ENCODE measurements at regions not wholly inside any gene's neighbourhood (a gene's known extent, or its start where the extent isn't known, plus 50 kb on each side); places are given as distances from the start of the nearest gene placed in this dataset.

GRCh38 chr4:74625981-74626380 lies 168.3 kb downstream of the BTC start (continued):
- TF ChIP-seq TBX3 (IDR thresholded peaks at IDR 0.05; ENCODE audit: borderline replicate concordance): no peak

GRCh38 chr4:74627093-74627492 lies 167.2 kb downstream of the BTC start:
- ATAC-seq (no peak; the same call in 2 of the 3 replicates), FAIRE-seq (no peak), DNase-seq (ENCODE audit: low spot score) (no peak)
- ChIA-PET CTCF (ENCODE audit: low intra/inter-chr PET ratio, low total read pairs) (no interaction called here), POLR2A (no interaction called here)
- Histone ChIP-seq H3K27ac (ENCODE audit: extremely low read length, insufficient read depth, low read length) (peak overlapping the region; percentile 30), H3K79me2 (ENCODE audit: insufficient read depth, low read length) (no peaks in the 10 kb centered on the region), H2AFZ (ENCODE audit: low read length) (no peak overlapping the region), H3K27me3 (ENCODE audit: control insufficient read depth in 1 of 2, insufficient read depth in 2 of 2, low read length in 2 of 2) (no peaks in the 10 kb centered on the region), H3K4me1 (ENCODE audit: insufficient read depth, low read length) (peaks cover 65% of the 10 kb centered on the region), H3K9me3 (ENCODE audit: low read length) (no peaks in the 10 kb centered on the region), H3K4me3 (replicated peaks in 1 of 3; ENCODE audit: insufficient read depth in 1 of 3, low read depth in 2 of 3, low read length in 3 of 3) (no peak overlapping the region), H3K36me3 (replicated peaks in 1 of 2; ENCODE audit: control insufficient read depth in 1 of 2, insufficient read depth in 2 of 2, low read length in 2 of 2) (no peaks in the 10 kb centered on the region), H3K4me2 (ENCODE audit: low read depth, low read length) (no peak overlapping the region), H4K20me1 (ENCODE audit: insufficient read depth, low read length) (no peaks in the 10 kb centered on the region), H3K9ac (ENCODE audit: insufficient read depth, low read depth, low read length) (peak overlapping the region; percentile 49; the same call in 1 of the 2 replicates)
- TF ChIP-seq ZNF772 (CRISPR knock-in tag; IDR thresholded peaks at IDR 0.05): no peak
- TF ChIP-seq MAFK (conservative IDR thresholded peaks at IDR 0.05 in 1 of 2, IDR thresholded peaks at IDR 0.05 in 1 of 2; ENCODE audit: low read length in 2 of 2): peak; percentile 76 to 90
- TF ChIP-seq MAFF (IDR thresholded peaks at IDR 0.05; ENCODE audit: low read depth, low read length): peak; percentile 88
- 96% methylated on average over 4 of the region's 4 CpGs for WGBS (ENCODE audit: low lambda C conversion rate)
- intact Hi-C loops (cut with micrococcal nuclease; ENCODE audit: unreplicated experiment) (no loop called here), in situ Hi-C loops (cut with HindIII; ENCODE audit: extremely low pct_ligation_motif_present, low pct_unique_long_range_greater_than_20kb) (no loop called here)
- no TSS peak for BruUV-seq (replicated peaks)

- Histone ChIP-seq H3K9ac (ENCODE audit: insufficient read depth, low read depth, low read length) (peak overlapping the region; percentile 49; the same call in 1 of the 2 replicates), H3K4me2 (ENCODE audit: low read depth, low read length) (no peak overlapping the region), H2AFZ (ENCODE audit: low read length) (no peak overlapping the region), H3K36me3 (replicated peaks in 1 of 2; ENCODE audit: control insufficient read depth in 1 of 2, insufficient read depth in 2 of 2, low read length in 2 of 2) (no peaks in the 10 kb centered on the region), H3K9me3 (ENCODE audit: low read length) (no peaks in the 10 kb centered on the region), H3K4me3 (replicated peaks in 1 of 3; ENCODE audit: insufficient read depth in 1 of 3, low read depth in 2 of 3, low read length in 3 of 3) (no peak overlapping the region), H3K4me1 (ENCODE audit: insufficient read depth, low read length) (peaks cover 65% of the 10 kb centered on the region), H3K27ac (ENCODE audit: extremely low read length, insufficient read depth, low read length) (peak overlapping the region; percentile 30), H3K27me3 (ENCODE audit: control insufficient read depth in 1 of 2, insufficient read depth in 2 of 2, low read length in 2 of 2) (no peaks in the 10 kb centered on the region), H3K79me2 (ENCODE audit: insufficient read depth, low read length) (no peaks in the 10 kb centered on the region), H4K20me1 (ENCODE audit: insufficient read depth, low read length) (no peaks in the 10 kb centered on the region)
- no TSS peak for BruUV-seq (replicated peaks)
- intact Hi-C loops (cut with micrococcal nuclease; ENCODE audit: unreplicated experiment): no loop called here
- POLR2A ChIA-PET: interaction anchor here (1.9 kb wide), 1 partner anchor 27 kb away, joined by 5 read pairs; no protein-coding TSS in a partner anchor
- 63% methylated on average over 4 of the region's 4 CpGs for WGBS (ENCODE audit: low lambda C conversion rate)
- DNase-seq (ENCODE audit: low spot score): no peak
- no peak for FAIRE-seq
- CTCF ChIA-PET (ENCODE audit: low intra/inter-chr PET ratio, low total read pairs): no interaction called here
- ATAC-seq: no peak; the same call in 2 of the 3 replicates
- in situ Hi-C loops (cut with HindIII; ENCODE audit: extremely low pct_ligation_motif_present, low pct_unique_long_range_greater_than_20kb): no loop called here
- TF ChIP-seq MLLT10 (CRISPR knock-in tag; IDR thresholded peaks at IDR 0.05) (no peak), ZNF567 (CRISPR knock-in tag; IDR thresholded peaks at IDR 0.05; ENCODE audit: borderline replicate concordance) (no peak), ZNF574 (CRISPR knock-in tag; IDR thresholded peaks at IDR 0.05) (no peak), RXRB (CRISPR knock-in tag; IDR thresholded peaks at IDR 0.05; ENCODE audit: borderline replicate concordance) (peak; percentile 33; the same call in 1 of the 2 replicates), THAP8 (CRISPR knock-in tag; IDR thresholded peaks at IDR 0.05; ENCODE audit: borderline replicate concordance) (no peak), ZMAT5 (CRISPR knock-in tag; IDR thresholded peaks at IDR 0.05; ENCODE audit: borderline replicate concordance, low read depth) (no peak), ZNF644 (CRISPR knock-in tag; IDR thresholded peaks at IDR 0.05; ENCODE audit: low read depth) (0 out of 2 replicates have a peak, but pooled peaks have one; percentile 28), HOXA5 (CRISPR knock-in tag; IDR thresholded peaks at IDR 0.05) (no peak)
Observed at GRCh38 chr4:74627504-74627903, 166.8 kb downstream of the BTC start.
